H1 (cell line): ENCODE measurements at regions not wholly inside any gene's neighbourhood (a gene's known extent, or its start where the extent isn't known, plus 50 kb on each side); places are given as distances from the start of the nearest gene placed in this dataset.

Experiments
- CTCF ChIA-PET: fragments of 300-600 bp; sonication (Branson Sonifier 250); formaldehyde crosslinking; loops from one replicate; lab custom pipeline; 2021; ENCODE audit not compliant: partially characterized antibody; lab: Charles Lee
- POLR2A ChIA-PET: fragments of 300-600 bp; sonication (Branson Sonifier 250); formaldehyde crosslinking; loops from one replicate; lab custom pipeline; 2021; ENCODE audit warnings: inconsistent platforms; ENCODE audit not compliant: partially characterized antibody; lab: Charles Lee
- DNase-seq, 2 experiments: peaks; one replicate each; pipeline versions ENCODE4 v3.0.0 to v3.0.0-alpha.2; 2010 to 2022; ENCODE audit warnings: low spot score in 2 of 2, low read depth in 1 of 2, mixed read lengths in 1 of 2
- FAIRE-seq: peaks from 2 replicates; lab custom pipeline; 2011; peaks lifted over from hg19 to GRCh38; lab: Jason Lieb, UNC
- H2AFZ ChIP-seq: 2 replicates; pipeline ENCODE4 v1.8.1; 2012; ENCODE audit warnings: low read length, inconsistent platforms
- H2AK5ac ChIP-seq: 2 replicates; pipeline ENCODE4 v1.6.1; 2013; ENCODE audit warnings: low read depth, low read length
- H2BK120ac ChIP-seq: replicated peaks from 2 replicates; pipeline ENCODE3; 2013; ENCODE audit warnings: low read depth, low read length, inconsistent platforms
- H2BK12ac ChIP-seq: 2 replicates; pipeline ENCODE4 v1.6.1; 2013; ENCODE audit warnings: low read depth, low read length
- H2BK15ac ChIP-seq: 2 replicates; pipeline ENCODE4 v1.6.1; 2013; ENCODE audit warnings: low read length
- H2BK20ac ChIP-seq: 2 replicates; pipeline ENCODE4 v1.6.1; 2013; ENCODE audit warnings: low read length
- H2BK5ac ChIP-seq: 2 replicates; pipeline ENCODE4 v1.6.1; 2013; ENCODE audit warnings: low read depth, low read length
- H3K14ac ChIP-seq: 2 replicates; pipeline ENCODE4 v1.6.1; 2013; ENCODE audit warnings: inconsistent platforms; ENCODE audit not compliant: insufficient read length
- H3K18ac ChIP-seq: 2 replicates; pipeline ENCODE4 v1.6.1; 2013; ENCODE audit warnings: low read length; ENCODE audit errors: extremely low read depth
- H3K23ac ChIP-seq: 2 replicates; pipeline ENCODE4 v1.6.1; 2013; ENCODE audit warnings: inconsistent platforms; ENCODE audit not compliant: insufficient read length
- H3K23me2 ChIP-seq: 2 replicates; pipeline ENCODE4 v1.6.1; 2013; ENCODE audit warnings: low read depth, low read length
- H3K27ac ChIP-seq: 2 replicates; pipeline ENCODE4 v1.6.1; 2011; ENCODE audit warnings: low read depth, low read length, inconsistent platforms
- H3K27me3 ChIP-seq, 4 experiments: replicated peaks in 1 of 4; 1 replicate in 1 of 4; 2 replicates in 3 of 4; pipeline versions ENCODE4 v1.6.1 to v1.8.1; 2011 to 2013; ENCODE audit warnings: low read length in 3 of 4, mild to moderate bottlenecking in 3 of 4, inconsistent platforms in 2 of 4, mixed read lengths in 2 of 4, moderate library complexity in 1 of 4; ENCODE audit not compliant: control insufficient read depth in 3 of 4, insufficient read depth in 3 of 4; ENCODE audit errors: extremely low read depth in 1 of 4
- H3K36me3 ChIP-seq, 4 experiments: 2 replicates each; pipeline versions ENCODE4 v1.6.1 to v1.8.1; 2011 to 2013; ENCODE audit warnings: mild to moderate bottlenecking in 4 of 4, low read length in 3 of 4, moderate library complexity in 2 of 4, control low read depth in 1 of 4, inconsistent platforms in 1 of 4; ENCODE audit not compliant: insufficient read depth in 4 of 4, control insufficient read depth in 2 of 4
- H3K4ac ChIP-seq: replicated peaks from 2 replicates; pipeline ENCODE3; 2013; ENCODE audit warnings: low read length, low read depth, mixed read lengths, inconsistent platforms; ENCODE audit not compliant: insufficient read length
- H3K4me1 ChIP-seq, 4 experiments: replicated peaks in 1 of 4; 1 replicate in 1 of 4; 2 replicates in 3 of 4; pipeline versions ENCODE4 v1.6.1 to v1.8.1; 2011 to 2013; ENCODE audit warnings: low read length in 3 of 4, inconsistent platforms in 2 of 4, mixed read lengths in 1 of 4; ENCODE audit not compliant: insufficient read depth in 4 of 4, control insufficient read depth in 3 of 4
- H3K4me2 ChIP-seq, 2 experiments: 2 replicates each; pipeline versions ENCODE4 v1.6.1 to v1.8.1; 2011 to 2013; ENCODE audit warnings: low read depth in 2 of 2, low read length in 2 of 2, control low read depth in 1 of 2, inconsistent platforms in 1 of 2, mild to moderate bottlenecking in 1 of 2; ENCODE audit not compliant: insufficient read depth in 1 of 2
- H3K4me3 ChIP-seq, 4 experiments: fragments of 200-600, 300-600 bp in 1 of 4; sonication (generic), shearing (Covaris generic), sonication (Bioruptor Twin) in 1 of 4; 2 replicates each; pipeline versions ENCODE4 v1.5.1 to v1.8.1; 2011 to 2016; ENCODE audit warnings: low read length in 4 of 4, low read depth in 3 of 4, control low read depth in 2 of 4, inconsistent platforms in 2 of 4, mild to moderate bottlenecking in 2 of 4, mixed read lengths in 1 of 4, moderate library complexity in 1 of 4; ENCODE audit not compliant: insufficient read depth in 2 of 4; ENCODE audit errors: extremely low read depth in 1 of 4
- H3K56ac ChIP-seq: replicated peaks from 2 replicates; pipeline ENCODE3; 2013; ENCODE audit warnings: low read depth, mild to moderate bottlenecking, mixed read lengths, low read length, inconsistent platforms; ENCODE audit not compliant: insufficient read length
- H3K79me1 ChIP-seq: 2 replicates; pipeline ENCODE4 v1.6.1; 2013; ENCODE audit warnings: low read depth, low read length, control low read depth
- H3K79me2 ChIP-seq, 2 experiments: 2 replicates each; pipeline versions ENCODE4 v1.6.1 to v1.8.1; 2012 to 2013; ENCODE audit warnings: low read length in 2 of 2, mild to moderate bottlenecking in 2 of 2, inconsistent platforms in 1 of 2; ENCODE audit not compliant: insufficient read depth in 2 of 2, control insufficient read depth in 1 of 2
- H3K9ac ChIP-seq, 4 experiments: replicated peaks in 1 of 4; 1 replicate in 1 of 4; 2 replicates in 3 of 4; pipeline versions ENCODE4 v1.6.1 to v1.8.1; 2011 to 2013; ENCODE audit warnings: low read depth in 3 of 4, low read length in 3 of 4, control low read depth in 2 of 4, mild to moderate bottlenecking in 2 of 4, moderate library complexity in 2 of 4, inconsistent platforms in 1 of 4; ENCODE audit errors: extremely low read depth in 1 of 4
- H3K9me3 ChIP-seq, 2 experiments: 2 replicates each; pipeline versions ENCODE4 v1.6.1 to v1.8.1; 2012 to 2013; ENCODE audit warnings: mild to moderate bottlenecking in 2 of 2, moderate library complexity in 2 of 2, control low read depth in 1 of 2, inconsistent platforms in 1 of 2, low read depth in 1 of 2, low read length in 1 of 2, mixed read lengths in 1 of 2; ENCODE audit not compliant: insufficient read depth in 2 of 2
- H4K20me1 ChIP-seq, 2 experiments: replicated peaks in 1 of 2; 2 replicates each; pipeline versions ENCODE3 to v1.8.1; 2011 to 2013; ENCODE audit warnings: inconsistent platforms in 2 of 2, low read length in 2 of 2, mild to moderate bottlenecking in 1 of 2; ENCODE audit not compliant: insufficient read depth in 2 of 2, control insufficient read depth in 1 of 2
- H4K5ac ChIP-seq: 2 replicates; pipeline ENCODE4 v1.6.1; 2013; ENCODE audit warnings: low read length, low read depth, mixed read lengths, inconsistent platforms; ENCODE audit not compliant: insufficient read length
- H4K8ac ChIP-seq: 2 replicates; pipeline ENCODE4 v1.8.0; 2013; ENCODE audit warnings: mild to moderate bottlenecking, moderate library complexity, low read length, inconsistent platforms; ENCODE audit not compliant: insufficient read depth; ENCODE audit errors: extremely low read depth
- H4K91ac ChIP-seq: replicated peaks from 2 replicates; pipeline ENCODE3; 2013; ENCODE audit warnings: low read length, mixed read lengths, inconsistent platforms; ENCODE audit not compliant: insufficient read length
- CBX5 ChIP-seq: fragments of 300-800, 300-1000 bp; sonication (generic); IDR thresholded peaks from 2 replicates; pipeline ENCODE4 v1.7.1; 2016; ENCODE audit warnings: antibody characterized with exemption, low read length, low read depth
- EGR1 ChIP-seq: IDR thresholded peaks from 2 replicates; pipeline ENCODE4 v1.6.1; 2011; ENCODE audit warnings: low read depth, low read length, borderline replicate concordance
- KDM4A ChIP-seq: IDR thresholded peaks from one replicate; pipeline ENCODE4 v1.7.1; 2012; ENCODE audit warnings: low read depth, mild to moderate bottlenecking, moderate library complexity, low read length, inconsistent platforms; ENCODE audit not compliant: severe bottlenecking
- MAFK ChIP-seq: IDR thresholded peaks from 2 replicates; pipeline ENCODE4 v1.6.1; 2012; ENCODE audit warnings: low read depth, mild to moderate bottlenecking, improper control_type of control experiment, low read length
- RNF2 ChIP-seq: fragments of 200-900, 300-1000 bp; sonication (generic); IDR thresholded peaks from 2 replicates; pipeline ENCODE4 v1.7.1; 2016; ENCODE audit warnings: borderline replicate concordance, low read depth, mild to moderate bottlenecking, antibody characterized with exemption, low read length; ENCODE audit not compliant: poor library complexity, severe bottlenecking; ENCODE audit errors: missing control alignments
- SIN3A ChIP-seq, 2 experiments: IDR thresholded peaks in 1 of 2; conservative IDR thresholded peaks in 1 of 2; 2 replicates each; pipeline ENCODE4 v1.6.1; 2011 to 2012; ENCODE audit warnings: low read length in 2 of 2, improper control_type of control experiment in 1 of 2, low read depth in 1 of 2, mild to moderate bottlenecking in 1 of 2
- TAF7 ChIP-seq: optimal IDR thresholded peaks from 2 replicates; pipeline ENCODE3; 2011; ENCODE audit warnings: low read depth, mild to moderate bottlenecking, inconsistent platforms, low read length, moderate library complexity, borderline replicate concordance
- WGBS, 2 experiments: shearing (Covaris generic) in 1 of 2; methylation state at CpG; one replicate each; pipeline versions ENCODE4 v1.1.6 to v1.1.7; 2013 to 2015; ENCODE audit warnings: low lambda C conversion rate in 2 of 2, mixed read lengths in 2 of 2, inconsistent platforms in 1 of 2, low coverage in 1 of 2, missing lambda C conversion rate in 1 of 2; ENCODE audit not compliant: insufficient replicate concordance in 2 of 2, insufficient coverage in 1 of 2, insufficient read length in 1 of 2; ENCODE audit errors: extremely low coverage in 1 of 2, missing lambda C conversion rate in 1 of 2; 5-methylcytosine and 5-hydroxymethylcytosine counted together

DNA sequence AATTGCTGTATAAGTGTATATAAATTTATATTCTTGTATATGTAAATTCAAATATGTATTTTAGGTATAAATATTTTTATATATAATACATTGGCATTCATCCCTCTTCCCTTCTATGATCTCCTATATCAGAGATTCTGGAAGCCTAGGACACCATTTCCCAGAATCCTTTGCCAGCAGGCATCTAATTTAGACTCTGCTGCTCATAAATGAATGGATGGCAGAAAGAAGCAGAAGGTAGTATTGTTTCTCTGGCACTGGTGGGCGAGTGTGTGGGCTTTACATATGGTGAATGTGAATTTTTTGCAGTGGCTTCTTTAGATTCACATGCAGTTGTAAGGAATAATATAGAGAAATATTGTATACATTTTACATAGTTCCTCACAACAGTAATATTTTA is 215.2 kb upstream of the THSD7B start:
- H4K91ac ChIP-seq: no peak overlapping the region
- H3K79me2 ChIP-seq: no peaks in the 10 kb centered on the region
- no peak overlapping the region for H3K56ac ChIP-seq
- H3K27me3 ChIP-seq: no peaks in the 10 kb centered on the region
- no peaks in the 10 kb centered on the region for H3K23me2 ChIP-seq
- no peak overlapping the region for H2AK5ac ChIP-seq
- ChIA-PET CTCF (no interaction called here), POLR2A (no interaction called here)
- no peak overlapping the region for H2BK5ac ChIP-seq
- no peak overlapping the region for H3K9ac ChIP-seq
- no peak overlapping the region for H2BK120ac ChIP-seq
- H4K20me1 ChIP-seq: no peaks in the 10 kb centered on the region
- peaks cover 0 to 8% (median 4%) of the 10 kb centered on the region in 4 experiments; a peak in 3 of 7 replicates for H3K4me1 ChIP-seq
- H3K4ac ChIP-seq: no peak overlapping the region
- no peak overlapping the region for H2BK12ac ChIP-seq
- H4K8ac ChIP-seq: no peak overlapping the region
- no peaks in the 10 kb centered on the region for H3K79me1 ChIP-seq
- no peak overlapping the region for H3K23ac ChIP-seq
- no peaks in the 10 kb centered on the region for H3K9me3 ChIP-seq
- H2BK20ac ChIP-seq: no peak overlapping the region
- no peak overlapping the region for H3K14ac ChIP-seq
- FAIRE-seq: no peak
- H3K36me3 ChIP-seq: no peaks in the 10 kb centered on the region
- H3K4me3 ChIP-seq: no peak overlapping the region
- 83% methylated on average over 1 of the region's 1 CpG; no CpG with 5 or more reads in 1 of the 2 experiments for WGBS, 2 experiments
- no peak for DNase-seq
- H3K27ac ChIP-seq: no peak overlapping the region
- no peak overlapping the region for H4K5ac ChIP-seq
- H3K18ac ChIP-seq: no peak overlapping the region
- no peak overlapping the region for H2BK15ac ChIP-seq
- H3K4me2 ChIP-seq: no peak overlapping the region
- no peak overlapping the region for H2AFZ ChIP-seq
- TF ChIP-seq MAFK (no peak), EGR1 (no peak), RNF2 (no peak), SIN3A (conservative IDR thresholded peaks at IDR 0.05 in 1 of 2, IDR thresholded peaks at IDR 0.05 in 1 of 2; ENCODE audit: low read depth in 1 of 2, low read length in 2 of 2) (no peak), CBX5 (no peak), KDM4A (no peak), TAF7 (no peak)
